ENCODE measurements at regions not wholly inside any gene's neighbourhood (a gene's known extent, or its start where the extent isn't known, plus 50 kb on each side); places are given as distances from the start of the nearest gene placed in this dataset.

- H3K4me3 Mint-ChIP-seq = no peak overlapping the region
- no peak overlapping the region for H3K27ac Mint-ChIP-seq
- no peak overlapping the region for H3K9ac ChIP-seq (ENCODE audit: insufficient read depth, low read length, poor library complexity, severe bottlenecking)
- no peak for TF ChIP-seq CTCF (IDR thresholded peaks at IDR 0.05)
- H3K4me2 ChIP-seq (replicated peaks; ENCODE audit: extremely low read depth, low read length, poor library complexity, severe bottlenecking) = no peak overlapping the region
- no peak overlapping the region for H3K27ac ChIP-seq (ENCODE audit: low read depth in 1 of 2, low read length in 2 of 2)
- no peaks in the 10 kb centered on the region for H3K27me3 ChIP-seq (ENCODE audit: control insufficient read depth in 2 of 2, insufficient read depth in 2 of 2, low read length in 2 of 2)
- H3K79me2 ChIP-seq (ENCODE audit: insufficient read depth, low read length) = no peaks in the 10 kb centered on the region
- H4K20me1 ChIP-seq (ENCODE audit: insufficient read depth, low read length) = no peaks in the 10 kb centered on the region
- 76% methylated on average over 6 of the region's 9 CpGs for WGBS (ENCODE audit: insufficient coverage)
- intact Hi-C loops (cut with micrococcal nuclease) = no loop called here
- no peaks in the 10 kb centered on the region for H3K36me3 ChIP-seq (replicated peaks in 1 of 2; ENCODE audit: control insufficient read depth in 1 of 2, insufficient read depth in 2 of 2, low read length in 2 of 2)
- no peaks in the 10 kb centered on the region for H3K36me3 Mint-ChIP-seq
- H3K27me3 Mint-ChIP-seq (ENCODE audit: low read depth in 3 of 3) = no peaks in the 10 kb centered on the region
- no peaks in the 10 kb centered on the region for H3K4me1 Mint-ChIP-seq
- H3K9me3 Mint-ChIP-seq = peaks cover 0 to 11% (median 4%) of the 10 kb centered on the region in 7 donors
- H2AFZ ChIP-seq (ENCODE audit: insufficient read depth, low read depth, low read length, poor library complexity, severe bottlenecking) = no peak overlapping the region
- H3K4me1 ChIP-seq (ENCODE audit: control insufficient read depth in 1 of 2, insufficient read depth in 2 of 2, low read length in 2 of 2) = no peaks in the 10 kb centered on the region
- no peak overlapping the region for H3K4me3 ChIP-seq (replicated peaks in 1 of 3; ENCODE audit: low read depth in 2 of 3, low read length in 3 of 3)
- no peaks in the 10 kb centered on the region for H3K9me3 ChIP-seq (replicated peaks in 1 of 2; ENCODE audit: control insufficient read depth in 1 of 2, insufficient read depth in 1 of 2, low read length in 2 of 2)
- no peak for DNase-seq
Observed at GRCh38 chr14:53462931-53463778, 310.0 kb upstream of the DDHD1 start.

DNA sequence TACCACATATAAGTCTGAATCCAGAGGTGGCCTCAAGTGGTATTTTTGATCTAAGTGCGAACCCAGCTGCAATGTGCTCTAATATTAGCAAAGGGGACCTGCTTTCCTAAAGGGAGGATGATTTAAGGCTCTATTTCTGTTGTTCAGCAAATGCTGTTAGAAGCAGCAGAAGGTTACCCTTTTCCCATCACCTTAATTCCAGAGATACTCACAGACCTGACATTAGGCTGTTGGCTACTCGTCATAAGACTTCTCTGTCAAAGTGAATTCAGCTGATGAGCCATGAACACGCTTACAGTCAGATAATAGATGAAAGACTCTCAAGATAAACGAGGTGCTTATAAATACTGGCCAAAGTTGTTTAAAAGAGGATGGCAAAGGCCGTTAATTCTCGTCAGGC is 308.7 kb upstream of the DDHD1 start:
- no peaks in the 10 kb centered on the region for H3K9me3 ChIP-seq (replicated peaks in 1 of 2; ENCODE audit: control insufficient read depth in 1 of 2, insufficient read depth in 1 of 2, low read length in 2 of 2)
- no peaks in the 10 kb centered on the region for H4K20me1 ChIP-seq (ENCODE audit: insufficient read depth, low read length)
- intact Hi-C loops (cut with micrococcal nuclease) = no loop called here
- no peak overlapping the region for H3K4me2 ChIP-seq (replicated peaks; ENCODE audit: extremely low read depth, low read length, poor library complexity, severe bottlenecking)
- no peaks in the 10 kb centered on the region for H3K36me3 ChIP-seq (replicated peaks in 1 of 2; ENCODE audit: control insufficient read depth in 1 of 2, insufficient read depth in 2 of 2, low read length in 2 of 2)
- Mint-ChIP-seq H3K4me3 (no peak overlapping the region), H3K4me1 (no peaks in the 10 kb centered on the region), H3K27ac (no peak overlapping the region), H3K9me3 (peaks cover 0 to 11% (median 4%) of the 10 kb centered on the region in 7 donors), H3K36me3 (no peaks in the 10 kb centered on the region), H3K27me3 (ENCODE audit: low read depth in 3 of 3) (no peaks in the 10 kb centered on the region)
- no peaks in the 10 kb centered on the region for H3K4me1 ChIP-seq (ENCODE audit: control insufficient read depth in 1 of 2, insufficient read depth in 2 of 2, low read length in 2 of 2)
- 100% methylated on average over 4 of the region's 6 CpGs for WGBS (ENCODE audit: insufficient coverage)
- H3K4me3 ChIP-seq (replicated peaks in 1 of 3; ENCODE audit: low read depth in 2 of 3, low read length in 3 of 3) = no peak overlapping the region
- no peak overlapping the region for H3K27ac ChIP-seq (ENCODE audit: low read depth in 1 of 2, low read length in 2 of 2)
- no peaks in the 10 kb centered on the region for H3K27me3 ChIP-seq (ENCODE audit: control insufficient read depth in 2 of 2, insufficient read depth in 2 of 2, low read length in 2 of 2)
- TF ChIP-seq CTCF (IDR thresholded peaks at IDR 0.05) = no peak
- no peak for DNase-seq
- no peak overlapping the region for H3K9ac ChIP-seq (ENCODE audit: insufficient read depth, low read length, poor library complexity, severe bottlenecking)
- no peak overlapping the region for H2AFZ ChIP-seq (ENCODE audit: insufficient read depth, low read depth, low read length, poor library complexity, severe bottlenecking)
- no peaks in the 10 kb centered on the region for H3K79me2 ChIP-seq (ENCODE audit: insufficient read depth, low read length)

Data from CD14-positive monocyte (primary cell).